Central memory CD8-positive, alpha-beta T cell (primary cell): ENCODE measurements at regions not wholly inside any gene's neighbourhood (a gene's known extent, or its start where the extent isn't known, plus 50 kb on each side); places are given as distances from the start of the nearest gene placed in this dataset.
A peak's percentile ranks its signal among the peaks of the same experiment; 100 is the strongest.

Experiments used
- ATAC-seq: fragments of 150-1000 bp; cut with Tn5 transposase; replicated peaks from 2 replicates; pipeline ENCODE4 v1.10.0; 2022; ENCODE audit warnings: mild to moderate bottlenecking, moderate FRiP score, moderate number of reproducible peaks; ENCODE audit not compliant: poor library complexity, severe bottlenecking; ENCODE audit errors: extremely low read depth
- DNase-seq, 2 donors: peaks; one replicate each; pipeline ENCODE4 v3.0.0; 2021; ENCODE audit warnings: low spot score in 2 of 2
- H3K27ac Mint-ChIP-seq: one replicate; pipeline ENCODE4 v1.8.0; 2022; ENCODE audit warnings: low read depth, mild to moderate bottlenecking, moderate library complexity, mixed read lengths
- H3K27me3 Mint-ChIP-seq: one replicate; pipeline ENCODE4 v1.8.0; 2022; ENCODE audit warnings: mixed read lengths
- H3K36me3 Mint-ChIP-seq: one replicate; pipeline ENCODE4 v1.8.0; 2022; ENCODE audit warnings: mild to moderate bottlenecking, moderate library complexity, mixed read lengths; ENCODE audit not compliant: insufficient read depth
- H3K4me1 Mint-ChIP-seq: one replicate; pipeline ENCODE4 v1.8.0; 2022; ENCODE audit warnings: mixed read lengths
- H3K4me3 Mint-ChIP-seq: one replicate; pipeline ENCODE4 v1.8.0; 2022; ENCODE audit warnings: mild to moderate bottlenecking, moderate library complexity, mixed read lengths
- H3K9me3 Mint-ChIP-seq: one replicate; pipeline ENCODE4 v1.8.0; 2022; ENCODE audit warnings: mixed read lengths

- peaks cover 9% of the 10 kb centered on the region for H3K36me3 Mint-ChIP-seq
- H3K27ac Mint-ChIP-seq: no peak overlapping the region
- H3K4me1 Mint-ChIP-seq: peaks cover 15% of the 10 kb centered on the region
- no peaks in the 10 kb centered on the region for H3K27me3 Mint-ChIP-seq
- peak; percentile 59 for ATAC-seq
- H3K9me3 Mint-ChIP-seq: no peaks in the 10 kb centered on the region
- peak in 1 of 2 donors; percentile 13 for DNase-seq
- H3K4me3 Mint-ChIP-seq: peak overlapping the region; percentile 88
Observed at GRCh38 chrX:45851434-45851991, 650.8 kb upstream of the DIPK2B start.

DNA sequence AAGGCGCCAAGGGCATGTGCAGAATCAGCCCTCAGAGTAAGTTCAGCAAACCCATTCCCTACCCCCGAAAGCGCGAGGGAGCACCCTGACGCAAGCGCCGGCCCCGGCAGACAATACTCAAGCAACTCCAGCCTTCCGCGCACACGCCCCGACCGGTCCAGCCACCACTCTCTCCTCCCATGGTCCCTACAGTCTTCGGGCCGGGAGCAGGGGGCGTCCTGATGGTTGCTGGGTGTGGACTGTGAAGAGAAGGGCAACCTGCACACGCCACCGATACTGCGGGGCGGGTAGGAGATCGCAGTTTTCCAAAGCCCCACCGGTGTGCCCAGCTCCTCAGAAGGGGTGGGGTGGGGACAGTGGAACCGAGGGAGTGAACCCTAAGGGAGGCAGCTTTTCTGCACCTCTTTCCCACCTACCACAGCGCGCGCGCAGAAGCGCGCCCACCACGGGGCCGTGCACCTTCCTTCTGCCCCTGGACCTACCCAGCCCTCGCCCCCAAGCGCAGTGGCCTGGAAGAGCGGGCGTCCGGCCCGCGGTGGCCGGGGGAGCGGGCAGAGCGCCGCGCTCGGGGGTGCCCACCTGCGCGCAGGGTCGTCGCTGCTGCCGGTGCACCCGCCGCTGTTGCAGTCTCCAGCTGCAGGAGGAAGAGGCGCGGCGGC, 650.2 kb upstream of the DIPK2B start:
- H3K36me3 Mint-ChIP-seq: peaks cover 9% of the 10 kb centered on the region
- H3K27me3 Mint-ChIP-seq: no peaks in the 10 kb centered on the region
- peak overlapping the region; percentile 88 for H3K27ac Mint-ChIP-seq
- peak overlapping the region; percentile 88 for H3K4me3 Mint-ChIP-seq
- no peak for DNase-seq
- H3K9me3 Mint-ChIP-seq: no peaks in the 10 kb centered on the region
- peak; percentile 25 for ATAC-seq
- peaks cover 15% of the 10 kb centered on the region for H3K4me1 Mint-ChIP-seq

GRCh38 chrX:45850197-45850774, 649.6 kb upstream of the DIPK2B start:
- Mint-ChIP-seq H3K36me3 (peaks cover 9% of the 10 kb centered on the region), H3K4me3 (peak overlapping the region; percentile 88), H3K27ac (peak overlapping the region; percentile 88), H3K9me3 (no peaks in the 10 kb centered on the region), H3K4me1 (peaks cover 15% of the 10 kb centered on the region), H3K27me3 (no peaks in the 10 kb centered on the region)
- peak; percentile 22 for ATAC-seq
- no peak for DNase-seq

DNA sequence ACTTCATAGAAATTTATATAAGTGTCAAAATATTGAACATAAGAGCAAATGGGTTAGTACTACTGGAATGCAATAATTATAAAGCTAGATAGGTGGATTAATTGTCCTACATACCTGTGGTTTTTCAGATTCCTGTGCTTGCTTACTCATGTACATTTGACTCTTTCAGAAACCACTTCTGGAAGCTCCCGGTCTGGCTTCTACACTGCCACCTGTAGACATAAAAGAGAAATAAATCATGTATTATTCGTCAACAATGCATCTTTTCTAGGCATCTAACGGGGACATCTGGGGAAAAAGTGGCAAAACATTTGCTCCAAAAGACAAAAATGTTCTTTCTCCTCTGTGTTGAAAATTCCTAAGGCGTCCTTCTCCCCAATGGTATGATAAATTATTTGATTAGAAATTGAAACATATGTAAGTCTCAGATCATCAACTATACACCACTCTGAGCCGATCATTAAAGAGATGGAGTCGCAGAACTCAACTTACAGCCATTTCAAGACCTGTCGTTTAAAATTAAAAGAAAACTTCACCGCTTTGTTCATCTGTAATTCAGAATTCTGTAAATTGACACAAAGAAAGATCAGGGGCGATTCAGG, 648.7 kb upstream of the DIPK2B start:
- no peaks in the 10 kb centered on the region for H3K9me3 Mint-ChIP-seq
- peak overlapping the region; percentile 88 for H3K27ac Mint-ChIP-seq
- peaks cover 9% of the 10 kb centered on the region for H3K36me3 Mint-ChIP-seq
- peak overlapping the region; percentile 88 for H3K4me3 Mint-ChIP-seq
- ATAC-seq (no peak), DNase-seq (no peak)
- peaks cover 15% of the 10 kb centered on the region for H3K4me1 Mint-ChIP-seq
- no peaks in the 10 kb centered on the region for H3K27me3 Mint-ChIP-seq

DNA sequence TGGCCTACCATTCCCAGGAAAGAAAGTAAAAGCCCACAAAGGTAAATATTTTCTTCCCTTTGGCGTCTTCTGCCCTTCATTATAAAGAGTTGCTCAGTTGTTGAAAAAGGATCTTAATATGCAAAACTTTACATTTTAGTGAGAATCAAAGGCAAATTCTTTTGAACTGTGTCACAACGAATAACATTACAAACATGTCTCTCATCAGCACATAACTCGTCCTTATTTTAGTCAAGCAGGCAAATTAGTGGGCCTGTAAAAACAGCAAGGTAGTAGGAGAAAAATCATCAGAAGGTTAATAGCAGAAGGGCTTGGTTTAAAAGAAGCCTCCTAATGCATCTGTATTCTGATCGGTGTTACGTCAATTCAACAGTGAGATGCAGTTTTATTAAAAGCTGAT, 647.3 kb upstream of the DIPK2B start:
- DNase-seq: no peak
- no peak for ATAC-seq
- no peak overlapping the region for H3K27ac Mint-ChIP-seq
- peaks cover 22% of the 10 kb centered on the region for H3K4me1 Mint-ChIP-seq
- no peaks in the 10 kb centered on the region for H3K9me3 Mint-ChIP-seq
- H3K36me3 Mint-ChIP-seq: peaks cover 9% of the 10 kb centered on the region
- H3K4me3 Mint-ChIP-seq: no peak overlapping the region
- no peaks in the 10 kb centered on the region for H3K27me3 Mint-ChIP-seq

DNA sequence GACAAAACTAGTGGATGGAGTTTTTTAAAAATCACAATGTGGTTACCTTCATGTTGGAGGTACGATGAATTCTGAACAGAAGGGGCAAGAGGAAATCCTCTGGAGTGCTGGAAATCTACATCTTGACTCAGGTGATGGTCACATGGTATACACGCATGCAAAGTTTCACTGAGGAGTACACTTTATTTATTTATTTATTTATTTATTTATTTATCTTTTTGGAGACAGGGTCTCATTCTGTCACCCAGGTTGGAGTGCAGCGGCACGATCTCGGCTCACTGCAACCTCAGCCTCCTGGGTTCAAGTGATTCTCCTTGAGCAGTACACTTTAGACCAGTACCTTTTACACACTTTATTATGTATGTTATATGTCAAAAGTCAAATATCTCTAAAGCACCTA, 645.7 kb upstream of the DIPK2B start:
- H3K27me3 Mint-ChIP-seq: no peaks in the 10 kb centered on the region
- peaks cover 11% of the 10 kb centered on the region for H3K36me3 Mint-ChIP-seq
- H3K9me3 Mint-ChIP-seq: no peaks in the 10 kb centered on the region
- no peak overlapping the region for H3K4me3 Mint-ChIP-seq
- DNase-seq (no peak), ATAC-seq (no peak)
- H3K4me1 Mint-ChIP-seq: peaks cover 38% of the 10 kb centered on the region
- H3K27ac Mint-ChIP-seq: no peak overlapping the region

GRCh38 chrX:45845142-45845541, 644.5 kb upstream of the DIPK2B start:
- Mint-ChIP-seq H3K27me3 (no peaks in the 10 kb centered on the region), H3K9me3 (no peaks in the 10 kb centered on the region), H3K4me3 (no peak overlapping the region), H3K4me1 (peaks cover 31% of the 10 kb centered on the region), H3K36me3 (peaks cover 9% of the 10 kb centered on the region), H3K27ac (no peak overlapping the region)
- DNase-seq (no peak), ATAC-seq (no peak)

DNA sequence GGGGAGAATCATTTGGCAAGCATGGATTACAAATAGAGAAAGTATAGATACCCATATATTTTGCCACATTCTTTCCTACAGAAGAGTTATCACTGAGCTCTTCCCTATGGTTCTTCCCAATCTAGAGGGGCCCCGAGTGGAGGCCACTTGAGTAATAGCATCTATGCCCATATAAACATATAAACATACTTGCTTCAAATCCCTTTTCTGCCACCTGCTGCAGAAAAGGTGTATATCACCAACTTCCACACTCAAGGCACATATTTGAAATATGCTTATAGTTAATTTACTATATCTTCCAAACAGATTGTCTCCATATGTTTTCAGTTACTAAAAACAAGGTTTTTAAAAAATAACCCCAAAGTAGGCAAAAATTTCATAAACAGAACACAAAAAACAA, 642.8 kb upstream of the DIPK2B start:
- no peak overlapping the region for H3K27ac Mint-ChIP-seq
- H3K4me3 Mint-ChIP-seq: no peak overlapping the region
- H3K36me3 Mint-ChIP-seq: peaks cover 6% of the 10 kb centered on the region
- H3K9me3 Mint-ChIP-seq: no peaks in the 10 kb centered on the region
- H3K27me3 Mint-ChIP-seq: no peaks in the 10 kb centered on the region
- no peak for DNase-seq
- peaks cover 23% of the 10 kb centered on the region for H3K4me1 Mint-ChIP-seq
- ATAC-seq: no peak

DNA sequence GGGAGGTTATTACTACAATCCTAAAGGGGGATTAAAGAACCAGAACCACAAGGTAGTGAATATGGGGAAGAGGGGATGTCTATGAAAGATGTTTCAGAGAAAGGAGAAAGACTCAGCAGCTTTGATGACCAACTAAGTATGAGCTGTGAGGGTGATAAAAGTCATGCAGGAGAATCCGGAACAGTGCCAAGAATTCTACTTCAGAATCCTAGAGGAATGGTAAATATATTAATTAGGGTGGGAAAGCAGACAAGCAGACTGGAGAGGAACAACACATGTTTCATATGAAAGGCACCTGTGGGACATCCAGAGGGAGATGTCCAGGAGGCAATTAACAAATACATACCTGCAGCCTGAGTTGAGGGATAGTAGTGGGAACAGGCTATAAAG, 642.2 kb upstream of the DIPK2B start:
- Mint-ChIP-seq H3K27ac (peak overlapping the region; percentile 85), H3K4me1 (peaks cover 23% of the 10 kb centered on the region), H3K9me3 (no peaks in the 10 kb centered on the region), H3K4me3 (no peak overlapping the region), H3K27me3 (no peaks in the 10 kb centered on the region), H3K36me3 (peaks cover 6% of the 10 kb centered on the region)
- ATAC-seq: no peak
- DNase-seq: no peak

GRCh38 chrX:45842207-45842925, 641.7 kb upstream of the DIPK2B start:
- Mint-ChIP-seq H3K4me1 (peaks cover 23% of the 10 kb centered on the region), H3K9me3 (no peaks in the 10 kb centered on the region), H3K4me3 (no peak overlapping the region)

GRCh38 chrX:45840411-45840950, 639.8 kb upstream of the DIPK2B start:
- Mint-ChIP-seq H3K27me3 (no peaks in the 10 kb centered on the region), H3K36me3 (peaks cover 6% of the 10 kb centered on the region), H3K4me3 (no peak overlapping the region), H3K27ac (no peak overlapping the region), H3K4me1 (peaks cover 23% of the 10 kb centered on the region), H3K9me3 (no peaks in the 10 kb centered on the region)
- ATAC-seq (no peak), DNase-seq (no peak)

More at GRCh38 chrX:45842207-45842925, 641.7 kb upstream of the DIPK2B start:
- H3K36me3 Mint-ChIP-seq: peaks cover 4% of the 10 kb centered on the region
- no peak for ATAC-seq
- no peaks in the 10 kb centered on the region for H3K27me3 Mint-ChIP-seq
- no peak for DNase-seq
- H3K27ac Mint-ChIP-seq: peak overlapping the region; percentile 85

GRCh38 chrX:45830343-45830742, 629.7 kb upstream of the DIPK2B start:
- H3K9me3 Mint-ChIP-seq: no peaks in the 10 kb centered on the region
- H3K36me3 Mint-ChIP-seq: no peaks in the 10 kb centered on the region
- peaks cover 13% of the 10 kb centered on the region for H3K4me1 Mint-ChIP-seq
- DNase-seq (no peak), ATAC-seq (no peak)
- H3K27ac Mint-ChIP-seq: peak overlapping the region; percentile 13
- H3K4me3 Mint-ChIP-seq: no peak overlapping the region
- no peaks in the 10 kb centered on the region for H3K27me3 Mint-ChIP-seq
